ENCODE measurements at regions not wholly inside any gene's neighbourhood (a gene's known extent, or its start where the extent isn't known, plus 50 kb on each side); places are given as distances from the start of the nearest gene placed in this dataset.

DNA sequence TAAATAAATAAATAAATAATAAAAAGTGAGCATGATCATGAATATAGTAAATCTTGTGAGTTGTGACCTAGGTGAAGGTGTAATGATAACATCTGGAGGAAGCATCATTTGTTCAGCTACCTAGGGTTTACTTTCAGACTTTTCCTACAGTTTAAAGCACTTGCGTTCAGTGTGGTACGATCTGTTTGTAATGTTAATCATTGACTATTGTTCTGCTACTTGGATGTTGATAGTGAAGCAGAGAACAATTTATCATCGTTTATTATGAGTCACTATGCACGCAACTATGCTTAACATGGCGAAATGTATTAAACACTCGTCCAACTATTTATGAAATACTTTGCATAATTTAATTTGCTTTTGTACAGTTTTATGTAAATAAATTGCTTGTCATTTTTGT lies 426.2 kb downstream of the PCDH7 start:
- TF ChIP-seq POLR2A (IDR thresholded peaks at IDR 0.05) (no peak), EP300 (IDR thresholded peaks at IDR 0.05) (no peak), POLR2AphosphoS5 (IDR thresholded peaks at IDR 0.05) (peak in 1 of 3 donors; percentile 37)
- TF ChIP-seq, protein P1, sequence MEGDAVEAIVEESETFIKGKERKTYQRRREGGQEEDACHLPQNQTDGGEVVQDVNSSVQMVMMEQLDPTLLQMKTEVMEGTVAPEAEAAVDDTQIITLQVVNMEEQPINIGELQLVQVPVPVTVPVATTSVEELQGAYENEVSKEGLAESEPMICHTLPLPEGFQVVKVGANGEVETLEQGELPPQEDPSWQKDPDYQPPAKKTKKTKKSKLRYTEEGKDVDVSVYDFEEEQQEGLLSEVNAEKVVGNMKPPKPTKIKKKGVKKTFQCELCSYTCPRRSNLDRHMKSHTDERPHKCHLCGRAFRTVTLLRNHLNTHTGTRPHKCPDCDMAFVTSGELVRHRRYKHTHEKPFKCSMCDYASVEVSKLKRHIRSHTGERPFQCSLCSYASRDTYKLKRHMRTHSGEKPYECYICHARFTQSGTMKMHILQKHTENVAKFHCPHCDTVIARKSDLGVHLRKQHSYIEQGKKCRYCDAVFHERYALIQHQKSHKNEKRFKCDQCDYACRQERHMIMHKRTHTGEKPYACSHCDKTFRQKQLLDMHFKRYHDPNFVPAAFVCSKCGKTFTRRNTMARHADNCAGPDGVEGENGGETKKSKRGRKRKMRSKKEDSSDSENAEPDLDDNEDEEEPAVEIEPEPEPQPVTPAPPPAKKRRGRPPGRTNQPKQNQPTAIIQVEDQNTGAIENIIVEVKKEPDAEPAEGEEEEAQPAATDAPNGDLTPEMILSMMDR (IDR thresholded peaks at IDR 0.05) = no peak

All from stomach (tissue), 4 donors.